SH-SY5Y (cell line): ENCODE measurements at regions not wholly inside any gene's neighbourhood (a gene's known extent, or its start where the extent isn't known, plus 50 kb on each side); places are given as distances from the start of the nearest gene placed in this dataset.

Source experiments
- GATA2 ChIP-seq: IDR thresholded peaks from 2 replicates; pipeline ENCODE4 v1.6.1; 2011; ENCODE audit warnings: mild to moderate bottlenecking, low read depth, low read length
- GATA3 ChIP-seq: IDR thresholded peaks from 2 replicates; pipeline ENCODE4 v1.6.1; 2011; ENCODE audit warnings: low read depth, mild to moderate bottlenecking, low read length, moderate library complexity

- TF ChIP-seq GATA2 (no peak), GATA3 (no peak)
Observed at GRCh38 chr10:47073967-47074366, 162.7 kb downstream of the PTPN20 start.
